Choroid plexus epithelial cell (primary cell): ENCODE measurements at regions not wholly inside any gene's neighbourhood (a gene's known extent, or its start where the extent isn't known, plus 50 kb on each side); places are given as distances from the start of the nearest gene placed in this dataset.

Experiments
- DNase-seq: peaks from one replicate; pipeline ENCODE4 v3.0.0-alpha.2; 2010; ENCODE audit warnings: low read depth
- H3K4me3 ChIP-seq: 2 replicates; pipeline ENCODE4 v1.5.1; 2011; ENCODE audit warnings: low read depth, mild to moderate bottlenecking, control low read depth, low read length, moderate library complexity
- CTCF ChIP-seq: conservative IDR thresholded peaks from 2 replicates; pipeline ENCODE4 v1.5.1; 2011; ENCODE audit warnings: low read depth, mild to moderate bottlenecking, control low read depth, inconsistent platforms, low read length, moderate library complexity

GRCh38 chr3:144167634-144168033 lies 196.0 kb downstream of the DIPK2A start:
- no peak for DNase-seq
- no peak overlapping the region for H3K4me3 ChIP-seq
- no peak for TF ChIP-seq CTCF

GRCh38 chr3:144173491-144173890 lies 201.9 kb downstream of the DIPK2A start:
- no peak for DNase-seq
- H3K4me3 ChIP-seq, result no peak overlapping the region
- TF ChIP-seq CTCF, result no peak

- TF ChIP-seq CTCF, result no peak
- no peak for DNase-seq
- H3K4me3 ChIP-seq, result no peak overlapping the region
Measured at GRCh38 chr3:144175644-144176425, 204.2 kb downstream of the DIPK2A start.

GRCh38 chr3:144177649-144178048 lies 206.0 kb downstream of the DIPK2A start:
- no peak for DNase-seq
- H3K4me3 ChIP-seq, result no peak overlapping the region
- no peak for TF ChIP-seq CTCF

- DNase-seq, result no peak
- TF ChIP-seq CTCF, result no peak
- H3K4me3 ChIP-seq, result no peak overlapping the region
Measured at GRCh38 chr3:144178607-144179006, 207.0 kb downstream of the DIPK2A start.

GRCh38 chr3:144181062-144181461 lies 209.4 kb downstream of the DIPK2A start:
- H3K4me3 ChIP-seq, result no peak overlapping the region
- no peak for TF ChIP-seq CTCF
- DNase-seq, result no peak

- no peak overlapping the region for H3K4me3 ChIP-seq
- no peak for DNase-seq
- no peak for TF ChIP-seq CTCF
Measured at GRCh38 chr3:144182501-144182900, 210.9 kb downstream of the DIPK2A start.
